ENCODE measurements at regions not wholly inside any gene's neighbourhood (a gene's known extent, or its start where the extent isn't known, plus 50 kb on each side); places are given as distances from the start of the nearest gene placed in this dataset.

DNA sequence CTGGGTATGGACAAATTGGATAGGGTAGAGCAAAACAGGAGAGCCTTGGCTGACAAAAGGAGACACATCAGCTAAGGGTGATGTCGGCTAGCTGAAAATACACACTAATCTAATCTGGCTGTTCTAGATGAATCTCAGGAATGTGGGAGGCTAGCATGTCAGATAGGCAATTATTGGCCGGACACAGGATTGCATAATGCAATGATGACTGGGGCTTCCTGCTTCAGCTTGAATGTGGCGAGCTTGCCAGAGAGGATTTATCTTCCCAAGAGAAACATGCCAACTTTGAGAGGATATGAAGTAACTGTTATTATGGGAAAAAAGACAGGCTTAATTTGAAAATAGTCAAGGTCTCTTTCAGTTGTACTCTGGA lies 102.4 kb downstream of the TRIB2 start:
- H3K9me3 ChIP-seq (replicated peaks; ENCODE audit: control insufficient read depth, insufficient read depth, low read depth, low read length) = no peaks in the 10 kb centered on the region
- intact Hi-C loops (cut with micrococcal nuclease) = no loop called here
- H3K79me2 ChIP-seq (ENCODE audit: control insufficient read depth, insufficient read depth, low read length) = no peaks in the 10 kb centered on the region
- H3K9me1 ChIP-seq (ENCODE audit: control insufficient read depth, insufficient read depth, low read length) = no peaks in the 10 kb centered on the region
- in situ Hi-C loops (cut with MboI) = no loop called here
- H3K27me3 ChIP-seq (ENCODE audit: control insufficient read depth in 2 of 2, insufficient read depth in 2 of 2, low read length in 2 of 2) = peaks cover 4 to 16% of the 10 kb centered on the region in 2 experiments; a peak in 3 of 5 replicates
- H3K4me2 ChIP-seq (ENCODE audit: insufficient read depth, low read length) = no peak overlapping the region
- FAIRE-seq (no peak), ATAC-seq (no peak), DNase-seq (ENCODE audit: extremely low read depth in 1 of 4, low spot score in 3 of 4) (no peak)
- H3K27ac ChIP-seq (ENCODE audit: extremely low read depth, low read depth, low read length) = no peak overlapping the region
- 0% methylated on average over 3 of the region's 3 CpGs for WGBS (ENCODE audit: insufficient coverage, low coverage, missing lambda C conversion rate)
- H3K36me3 ChIP-seq (ENCODE audit: control insufficient read depth, insufficient read depth, low read length) = no peaks in the 10 kb centered on the region
- H3K4me1 ChIP-seq (replicated peaks in 1 of 2; ENCODE audit: control insufficient read depth in 2 of 2, insufficient read depth in 2 of 2, low read length in 2 of 2) = no peaks in the 10 kb centered on the region
- ChIA-PET CTCF (ENCODE audit: low intra/inter-chr PET ratio) (no interaction called here), POLR2A (no interaction called here)
- no peak overlapping the region for H2AFZ ChIP-seq (ENCODE audit: low read depth, low read length)
- H3K4me3 ChIP-seq = no peak overlapping the region
- no peaks in the 10 kb centered on the region for H4K20me1 ChIP-seq (replicated peaks; ENCODE audit: control insufficient read depth, insufficient read depth, low read length)
- H3K9ac ChIP-seq (ENCODE audit: insufficient read depth in 1 of 2, low read depth in 2 of 2, low read length in 2 of 2) = no peak overlapping the region
- no TSS peak for BruUV-seq (replicated peaks)
- TF ChIP-seq TEAD1 (CRISPR knock-in tag; IDR thresholded peaks at IDR 0.05) (peak in 1 of 2 experiments; percentile 76; a peak in 2 of 4 replicates), ARID2 (IDR thresholded peaks at IDR 0.05) (no peak), SAFB2 (IDR thresholded peaks at IDR 0.05; ENCODE audit: borderline replicate concordance, low read depth, low read length, severe bottlenecking) (no peak), CEBPB (tag; IDR thresholded peaks at IDR 0.05) (peak; percentile 64), HMG20A (CRISPR knock-in tag; conservative IDR thresholded peaks at IDR 0.05) (no peak), KDM1A (IDR thresholded peaks at IDR 0.05) (0 out of 4 replicates have a peak, but pooled peaks of 1 of the 2 experiments have one; percentile 12)
- TF ChIP-seq, protein P1, sequence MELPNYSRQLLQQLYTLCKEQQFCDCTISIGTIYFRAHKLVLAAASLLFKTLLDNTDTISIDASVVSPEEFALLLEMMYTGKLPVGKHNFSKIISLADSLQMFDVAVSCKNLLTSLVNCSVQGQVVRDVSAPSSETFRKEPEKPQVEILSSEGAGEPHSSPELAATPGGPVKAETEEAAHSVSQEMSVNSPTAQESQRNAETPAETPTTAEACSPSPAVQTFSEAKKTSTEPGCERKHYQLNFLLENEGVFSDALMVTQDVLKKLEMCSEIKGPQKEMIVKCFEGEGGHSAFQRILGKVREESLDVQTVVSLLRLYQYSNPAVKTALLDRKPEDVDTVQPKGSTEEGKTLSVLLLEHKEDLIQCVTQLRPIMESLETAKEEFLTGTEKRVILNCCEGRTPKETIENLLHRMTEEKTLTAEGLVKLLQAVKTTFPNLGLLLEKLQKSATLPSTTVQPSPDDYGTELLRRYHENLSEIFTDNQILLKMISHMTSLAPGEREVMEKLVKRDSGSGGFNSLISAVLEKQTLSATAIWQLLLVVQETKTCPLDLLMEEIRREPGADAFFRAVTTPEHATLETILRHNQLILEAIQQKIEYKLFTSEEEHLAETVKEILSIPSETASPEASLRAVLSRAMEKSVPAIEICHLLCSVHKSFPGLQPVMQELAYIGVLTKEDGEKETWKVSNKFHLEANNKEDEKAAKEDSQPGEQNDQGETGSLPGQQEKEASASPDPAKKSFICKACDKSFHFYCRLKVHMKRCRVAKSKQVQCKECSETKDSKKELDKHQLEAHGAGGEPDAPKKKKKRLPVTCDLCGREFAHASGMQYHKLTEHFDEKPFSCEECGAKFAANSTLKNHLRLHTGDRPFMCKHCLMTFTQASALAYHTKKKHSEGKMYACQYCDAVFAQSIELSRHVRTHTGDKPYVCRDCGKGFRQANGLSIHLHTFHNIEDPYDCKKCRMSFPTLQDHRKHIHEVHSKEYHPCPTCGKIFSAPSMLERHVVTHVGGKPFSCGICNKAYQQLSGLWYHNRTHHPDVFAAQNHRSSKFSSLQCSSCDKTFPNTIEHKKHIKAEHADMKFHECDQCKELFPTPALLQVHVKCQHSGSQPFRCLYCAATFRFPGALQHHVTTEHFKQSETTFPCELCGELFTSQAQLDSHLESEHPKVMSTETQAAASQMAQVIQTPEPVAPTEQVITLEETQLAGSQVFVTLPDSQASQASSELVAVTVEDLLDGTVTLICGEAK (IDR thresholded peaks at IDR 0.05) = no peak
- TF ChIP-seq, protein P1 (CRISPR knock-in tag; IDR thresholded peaks at IDR 0.05) = no peak
- TF ChIP-seq, protein P2, sequence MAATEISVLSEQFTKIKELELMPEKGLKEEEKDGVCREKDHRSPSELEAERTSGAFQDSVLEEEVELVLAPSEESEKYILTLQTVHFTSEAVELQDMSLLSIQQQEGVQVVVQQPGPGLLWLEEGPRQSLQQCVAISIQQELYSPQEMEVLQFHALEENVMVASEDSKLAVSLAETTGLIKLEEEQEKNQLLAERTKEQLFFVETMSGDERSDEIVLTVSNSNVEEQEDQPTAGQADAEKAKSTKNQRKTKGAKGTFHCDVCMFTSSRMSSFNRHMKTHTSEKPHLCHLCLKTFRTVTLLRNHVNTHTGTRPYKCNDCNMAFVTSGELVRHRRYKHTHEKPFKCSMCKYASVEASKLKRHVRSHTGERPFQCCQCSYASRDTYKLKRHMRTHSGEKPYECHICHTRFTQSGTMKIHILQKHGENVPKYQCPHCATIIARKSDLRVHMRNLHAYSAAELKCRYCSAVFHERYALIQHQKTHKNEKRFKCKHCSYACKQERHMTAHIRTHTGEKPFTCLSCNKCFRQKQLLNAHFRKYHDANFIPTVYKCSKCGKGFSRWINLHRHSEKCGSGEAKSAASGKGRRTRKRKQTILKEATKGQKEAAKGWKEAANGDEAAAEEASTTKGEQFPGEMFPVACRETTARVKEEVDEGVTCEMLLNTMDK (IDR thresholded peaks at IDR 0.05; ENCODE audit: borderline replicate concordance, insufficient read depth, low read depth, low read length, poor library complexity, severe bottlenecking) = no peak
